Stimulated activated naive B cell treated with anti-CD40 and anti-IgM and Interleukin-4, amounts not matched to agents 10 μg/mL and 1 μg/mL and 100 μg/mL, for 72 hours (primary cell): ENCODE measurements at regions not wholly inside any gene's neighbourhood (a gene's known extent, or its start where the extent isn't known, plus 50 kb on each side); places are given as distances from the start of the nearest gene placed in this dataset.
"Not testable (repeated sequence)": the region's sequence is repeated elsewhere in the genome, so short reads cannot be mapped to it uniquely, and the experiment has no call there.

ENCODE experiments used
- ATAC-seq, 2 donors: fragments of 150-1000 bp; cut with Tn5 transposase; replicated peaks; 2 replicates each; pipeline ENCODE4 v1.10.0; 2021; ENCODE audit warnings: moderate library complexity in 1 of 2
- DNase-seq: peaks from one replicate; pipeline ENCODE4 v3.0.0; 2021
- H3K27ac Mint-ChIP-seq: one replicate; pipeline ENCODE4 v1.8.0; 2022; ENCODE audit warnings: mild to moderate bottlenecking, mixed read lengths
- H3K27me3 Mint-ChIP-seq, 2 donors: one replicate each; pipeline ENCODE4 v1.8.0; 2022; ENCODE audit warnings: mixed read lengths in 2 of 2
- H3K36me3 Mint-ChIP-seq, 2 donors: one replicate each; pipeline ENCODE4 v1.8.0; 2022; ENCODE audit warnings: mixed read lengths in 2 of 2, mild to moderate bottlenecking in 1 of 2
- H3K4me1 Mint-ChIP-seq, 2 donors: one replicate each; pipeline ENCODE4 v1.8.0; 2022; ENCODE audit warnings: mixed read lengths in 2 of 2, mild to moderate bottlenecking in 1 of 2
- H3K4me3 Mint-ChIP-seq, 2 donors: one replicate each; pipeline ENCODE4 v1.8.0; 2022; ENCODE audit warnings: mild to moderate bottlenecking in 2 of 2, mixed read lengths in 2 of 2, moderate library complexity in 1 of 2
- H3K9me3 Mint-ChIP-seq, 2 donors: one replicate each; pipeline ENCODE4 v1.8.0; 2022; ENCODE audit warnings: mixed read lengths in 2 of 2, mild to moderate bottlenecking in 1 of 2

DNA sequence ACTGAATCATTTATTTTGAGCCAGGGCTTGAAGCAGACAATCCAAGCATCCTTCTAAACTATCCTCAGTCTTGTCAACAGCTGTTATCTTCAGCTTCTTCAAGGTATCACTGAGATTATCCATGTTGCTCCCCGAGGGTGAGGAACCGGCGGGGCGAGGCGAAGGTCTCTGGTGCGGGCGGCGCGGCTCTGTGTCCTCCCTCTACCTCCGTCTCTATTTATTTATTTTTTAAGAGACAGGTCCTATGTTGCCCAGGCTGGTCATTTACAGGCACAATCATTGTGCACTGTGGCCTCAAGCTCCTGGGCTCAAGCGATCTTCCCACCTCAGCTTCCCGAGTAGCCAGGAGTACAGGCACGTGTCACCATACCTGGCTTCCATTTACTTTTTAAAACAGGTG lies 130.0 kb downstream of the SRGAP2 start:
- DNase-seq, H3K27me3 Mint-ChIP-seq, H3K36me3 Mint-ChIP-seq, H3K27ac Mint-ChIP-seq, H3K4me1 Mint-ChIP-seq, H3K9me3 Mint-ChIP-seq, H3K4me3 Mint-ChIP-seq, ATAC-seq: not testable (repeated sequence)

DNA sequence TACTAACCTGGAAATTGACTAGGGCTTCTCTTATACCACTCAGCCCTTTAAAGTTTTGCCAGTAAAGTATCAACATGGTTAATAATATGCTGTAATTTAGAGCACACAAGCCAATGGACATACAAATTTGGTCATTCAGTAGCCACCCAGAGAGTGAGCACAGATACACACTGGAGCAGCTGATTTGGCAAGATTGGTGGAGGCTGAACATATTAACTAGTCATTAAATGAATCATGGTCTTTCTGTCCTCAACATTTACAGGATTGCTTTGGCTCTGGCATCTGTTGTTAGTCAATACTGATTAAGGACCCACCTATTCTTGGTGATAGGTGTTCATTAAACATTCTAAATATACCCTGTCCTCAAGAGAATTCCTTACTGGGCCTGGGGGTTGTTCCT lies 130.6 kb downstream of the SRGAP2 start:
- H3K4me3 Mint-ChIP-seq, H3K36me3 Mint-ChIP-seq, H3K27me3 Mint-ChIP-seq, H3K4me1 Mint-ChIP-seq, H3K9me3 Mint-ChIP-seq, ATAC-seq, H3K27ac Mint-ChIP-seq, DNase-seq: not testable (repeated sequence)

DNA sequence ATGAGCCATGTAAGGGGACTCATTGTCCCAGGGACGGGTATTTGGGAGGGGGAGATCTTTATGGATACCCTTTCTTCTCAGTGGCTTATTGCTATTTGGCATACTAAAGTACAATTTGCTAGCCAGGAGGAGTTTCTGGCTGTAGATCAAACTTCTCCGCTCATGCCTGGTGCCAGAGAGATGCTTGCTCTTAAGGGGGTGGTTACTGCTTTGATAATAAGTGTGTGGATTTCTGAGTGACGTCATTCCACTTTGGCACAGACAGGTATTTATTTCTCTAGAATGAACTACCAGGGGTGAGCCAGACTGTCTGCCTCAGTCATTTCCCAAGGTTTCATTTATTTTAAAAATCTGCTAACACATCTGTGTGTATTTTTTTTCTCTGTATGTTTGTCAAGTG lies 131.1 kb downstream of the SRGAP2 start:
- not testable (repeated sequence) for H3K9me3 Mint-ChIP-seq, H3K27me3 Mint-ChIP-seq, DNase-seq, H3K27ac Mint-ChIP-seq, ATAC-seq, H3K36me3 Mint-ChIP-seq, H3K4me3 Mint-ChIP-seq, H3K4me1 Mint-ChIP-seq

DNA sequence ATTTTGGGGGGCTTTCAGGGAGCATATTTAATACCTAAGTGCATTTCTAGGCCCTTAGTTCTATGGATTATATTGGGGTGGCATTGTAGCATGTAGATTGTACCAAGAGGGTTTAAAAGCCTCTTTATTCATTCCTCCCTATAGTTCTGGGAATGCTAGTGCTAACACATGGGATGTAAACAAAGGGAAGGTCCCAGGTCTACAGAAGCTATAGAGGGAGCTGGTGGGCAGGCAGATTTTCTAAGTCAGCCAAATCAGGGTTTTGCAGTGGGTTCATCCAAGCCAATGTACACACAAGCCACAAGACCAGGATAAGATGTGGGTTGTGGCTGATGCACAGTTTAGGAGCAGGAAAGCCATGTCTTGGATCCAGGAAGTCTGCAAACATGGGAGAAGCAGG lies 131.8 kb downstream of the SRGAP2 start:
- not testable (repeated sequence) for H3K27me3 Mint-ChIP-seq, H3K27ac Mint-ChIP-seq, H3K4me3 Mint-ChIP-seq, H3K4me1 Mint-ChIP-seq, H3K36me3 Mint-ChIP-seq, DNase-seq, H3K9me3 Mint-ChIP-seq, ATAC-seq

DNA sequence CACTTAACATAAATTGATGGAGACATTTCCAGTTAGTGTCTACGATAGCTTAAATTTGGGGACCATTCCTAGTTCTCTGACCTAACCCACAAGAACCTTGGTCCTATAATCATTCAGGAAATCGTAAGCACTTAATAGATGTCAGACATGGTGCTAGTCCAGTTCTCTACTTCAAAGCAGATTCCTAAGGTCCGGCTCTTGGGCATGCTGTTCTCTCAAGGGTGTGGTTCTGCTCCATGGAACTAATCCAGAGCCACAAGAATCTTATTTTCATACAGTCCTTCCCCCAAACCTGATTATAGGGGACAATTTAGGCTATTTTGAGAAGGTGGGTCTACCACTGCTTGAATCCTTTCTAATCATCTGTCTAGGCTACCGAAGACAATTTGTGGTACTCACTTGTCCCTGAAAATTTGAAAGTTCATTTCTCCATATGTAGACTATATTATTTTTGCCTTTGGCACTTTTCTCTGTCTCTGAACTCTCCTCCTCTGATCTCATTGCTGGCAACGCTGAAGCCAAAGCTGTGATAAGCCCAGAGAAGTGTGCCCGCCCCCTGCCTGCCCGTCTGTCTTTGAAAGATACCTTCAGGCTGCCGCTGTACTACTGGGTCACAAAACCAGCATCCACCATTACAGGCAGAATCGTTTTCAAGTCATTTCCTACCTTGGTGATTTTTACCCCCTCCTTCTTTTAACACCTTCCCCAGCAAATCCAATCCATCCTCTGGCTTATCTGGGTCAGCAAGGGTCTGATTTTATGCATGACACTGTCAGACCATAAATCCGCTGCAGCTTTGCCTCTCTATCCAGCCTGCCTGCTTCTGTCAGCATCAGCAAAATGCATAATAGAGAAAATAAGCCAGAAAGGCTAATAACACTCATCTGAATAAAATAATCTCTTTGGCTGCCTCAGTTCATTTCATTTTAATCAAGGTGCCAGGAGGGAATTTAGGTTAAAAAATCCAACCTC lies 132.8 kb downstream of the SRGAP2 start:
- not testable (repeated sequence) for H3K9me3 Mint-ChIP-seq, H3K4me3 Mint-ChIP-seq, H3K4me1 Mint-ChIP-seq, ATAC-seq, H3K27ac Mint-ChIP-seq, H3K27me3 Mint-ChIP-seq, DNase-seq, H3K36me3 Mint-ChIP-seq

DNA sequence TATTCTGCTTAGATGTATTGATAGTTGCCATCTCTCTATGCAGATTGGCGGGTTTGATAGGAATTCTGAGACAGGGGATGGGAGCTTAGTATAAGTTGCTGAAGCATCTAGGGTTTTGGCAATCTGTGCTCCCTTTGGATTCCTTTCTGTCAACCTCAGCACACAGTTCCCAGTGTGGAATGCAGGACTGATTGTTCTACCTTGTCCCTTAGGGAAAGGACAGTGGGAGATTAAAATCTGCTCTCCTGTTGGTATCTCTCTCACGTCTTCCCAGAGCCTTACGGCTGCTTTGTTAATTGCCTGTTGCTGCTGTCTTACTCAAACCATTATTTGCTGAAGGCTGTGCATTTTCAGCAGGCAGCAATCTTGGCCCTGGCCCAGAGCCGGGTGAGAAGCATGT lies 133.3 kb upstream of the IKBKE start:
- H3K9me3 Mint-ChIP-seq, H3K27ac Mint-ChIP-seq, H3K4me1 Mint-ChIP-seq, DNase-seq, ATAC-seq, H3K4me3 Mint-ChIP-seq, H3K27me3 Mint-ChIP-seq, H3K36me3 Mint-ChIP-seq: not testable (repeated sequence)

DNA sequence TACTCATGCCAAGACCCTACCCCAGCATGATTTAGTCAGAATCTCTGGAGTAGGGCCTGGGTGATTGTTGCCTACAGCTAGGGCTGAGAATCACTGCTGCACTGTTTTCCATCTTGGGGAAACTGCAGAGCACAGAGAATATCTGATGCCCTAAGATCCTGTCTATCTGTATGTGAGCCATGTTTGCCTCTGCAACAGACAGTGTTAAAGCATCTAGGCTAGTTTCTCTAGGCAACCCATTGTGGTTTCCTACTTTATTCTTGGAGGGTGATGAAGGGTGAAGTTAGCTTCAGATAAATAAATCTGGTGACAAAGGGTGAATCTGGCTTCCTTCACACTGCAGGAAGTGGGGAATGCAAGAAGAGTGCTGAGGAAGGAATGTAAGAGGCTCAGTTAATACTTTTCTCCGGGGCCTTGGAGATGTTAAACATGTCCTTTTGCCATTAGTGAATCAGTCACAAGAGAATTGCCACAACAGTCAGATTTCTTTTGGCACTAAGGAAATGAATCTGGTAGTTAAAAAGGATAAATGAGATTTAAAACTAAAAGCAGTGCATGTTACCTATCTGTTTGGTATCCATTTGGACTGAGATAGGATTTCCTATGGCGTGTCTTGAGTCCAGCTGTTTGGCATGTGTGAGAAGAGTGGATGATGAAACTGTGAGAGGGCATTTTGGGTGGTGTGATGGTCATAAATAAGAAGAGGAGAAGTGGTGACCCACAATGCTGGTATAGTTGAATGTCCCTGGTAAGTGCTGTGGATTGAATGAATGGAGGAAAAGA lies 119.6 kb upstream of the IKBKE start:
- H3K27ac Mint-ChIP-seq, DNase-seq, H3K4me3 Mint-ChIP-seq, H3K9me3 Mint-ChIP-seq, H3K4me1 Mint-ChIP-seq, H3K36me3 Mint-ChIP-seq, H3K27me3 Mint-ChIP-seq: not testable (repeated sequence)
- peak; percentile 57 to 65 for ATAC-seq

DNA sequence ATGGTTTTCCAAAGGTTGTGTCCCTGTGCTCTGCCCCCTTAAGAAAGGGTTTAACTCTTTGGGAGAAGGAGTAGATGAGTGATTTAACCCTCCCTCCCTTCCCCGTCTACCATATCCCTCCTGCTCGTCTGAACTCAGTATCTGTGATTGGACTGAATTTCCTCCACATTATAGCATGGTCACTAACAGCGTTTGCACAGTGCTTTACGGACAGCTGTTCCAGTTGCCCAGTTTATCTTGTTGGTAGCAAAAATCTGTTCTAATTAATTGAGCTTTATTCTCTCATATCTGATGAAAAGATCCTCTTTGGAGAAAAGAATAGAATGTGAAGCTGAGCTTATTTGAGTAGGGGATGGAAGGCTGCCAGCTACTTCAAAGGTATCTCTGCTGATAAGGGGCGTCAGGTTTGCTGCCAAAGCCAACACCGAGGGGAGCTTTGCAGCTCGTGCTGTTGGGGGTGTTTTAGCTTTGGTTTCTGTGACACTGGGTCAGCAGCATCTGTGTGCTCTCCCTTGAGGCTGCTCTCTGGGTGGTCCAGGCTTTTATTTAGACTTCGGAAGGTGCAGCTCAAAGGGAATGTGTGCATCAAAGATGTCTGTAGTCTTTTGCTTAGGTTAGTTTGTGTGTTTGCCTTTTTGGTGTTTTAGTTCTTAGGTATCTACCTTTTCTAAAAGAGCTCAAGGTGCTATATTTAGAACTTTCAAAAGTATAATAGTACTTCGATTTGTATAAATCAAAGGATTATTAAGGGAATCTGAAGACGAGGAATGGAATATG lies 118.8 kb upstream of the IKBKE start:
- not testable (repeated sequence) for DNase-seq, ATAC-seq, H3K4me3 Mint-ChIP-seq, H3K27me3 Mint-ChIP-seq, H3K9me3 Mint-ChIP-seq, H3K36me3 Mint-ChIP-seq, H3K27ac Mint-ChIP-seq
- peaks cover 4 to 11% of the 10 kb centered on the region in 2 donors for H3K4me1 Mint-ChIP-seq

DNA sequence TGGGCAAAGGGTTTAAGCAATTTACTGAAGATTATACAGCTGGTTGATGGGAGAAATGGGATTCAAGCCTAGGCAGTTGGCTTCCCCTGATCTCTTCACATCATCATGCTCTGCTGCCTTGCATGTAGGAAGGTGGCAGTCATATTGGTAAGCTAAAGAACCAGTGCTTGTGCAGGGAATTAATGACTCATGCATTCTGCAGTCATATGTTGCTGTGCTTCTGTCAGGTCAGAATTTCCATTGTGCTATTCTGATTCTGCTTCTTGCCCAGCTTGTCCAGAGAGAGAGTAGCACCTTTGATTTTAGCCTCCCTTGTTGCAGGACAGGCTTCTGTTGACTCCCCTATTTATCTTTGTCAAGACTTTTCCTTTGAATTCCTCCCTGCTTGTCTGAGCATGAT lies 114.0 kb upstream of the IKBKE start:
- DNase-seq (peak; percentile 36), ATAC-seq (peak; percentile 90 to 91)
- peak overlapping the region; percentile 92 for H3K27ac Mint-ChIP-seq
- not testable (repeated sequence) for H3K9me3 Mint-ChIP-seq, H3K36me3 Mint-ChIP-seq, H3K27me3 Mint-ChIP-seq
- H3K4me1 Mint-ChIP-seq: peaks cover 5 to 16% of the 10 kb centered on the region in 2 donors
- H3K4me3 Mint-ChIP-seq: peak overlapping the region in 1 of 2 donors; percentile 57

DNA sequence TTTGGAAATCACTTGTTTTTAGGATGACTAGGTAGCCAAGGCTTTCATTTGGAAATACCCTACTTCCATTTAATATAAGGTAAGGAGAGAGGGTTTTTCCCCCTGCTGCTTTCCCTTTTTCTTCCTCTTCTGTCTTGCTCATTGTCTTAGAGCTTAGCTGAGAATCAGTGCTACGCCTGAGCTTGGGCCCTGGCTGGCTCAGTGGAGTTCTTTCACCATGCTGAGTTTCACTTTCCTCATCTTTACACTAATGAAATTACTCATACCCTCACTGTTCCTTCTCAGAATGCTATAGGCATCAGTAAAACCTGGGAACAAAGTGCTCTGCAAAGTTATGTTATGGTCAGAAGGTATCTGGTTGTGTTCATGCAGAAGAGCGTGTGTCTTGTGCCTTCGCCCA lies 112.3 kb upstream of the IKBKE start:
- peak; percentile 87 to 88 for ATAC-seq
- not testable (repeated sequence) for H3K27me3 Mint-ChIP-seq, H3K9me3 Mint-ChIP-seq, H3K36me3 Mint-ChIP-seq
- H3K4me1 Mint-ChIP-seq: peaks cover 5 to 16% of the 10 kb centered on the region in 2 donors
- DNase-seq: peak; percentile 53
- peak overlapping the region in 1 of 2 donors; percentile 28 for H3K4me3 Mint-ChIP-seq
- H3K27ac Mint-ChIP-seq: peak overlapping the region; percentile 86

DNA sequence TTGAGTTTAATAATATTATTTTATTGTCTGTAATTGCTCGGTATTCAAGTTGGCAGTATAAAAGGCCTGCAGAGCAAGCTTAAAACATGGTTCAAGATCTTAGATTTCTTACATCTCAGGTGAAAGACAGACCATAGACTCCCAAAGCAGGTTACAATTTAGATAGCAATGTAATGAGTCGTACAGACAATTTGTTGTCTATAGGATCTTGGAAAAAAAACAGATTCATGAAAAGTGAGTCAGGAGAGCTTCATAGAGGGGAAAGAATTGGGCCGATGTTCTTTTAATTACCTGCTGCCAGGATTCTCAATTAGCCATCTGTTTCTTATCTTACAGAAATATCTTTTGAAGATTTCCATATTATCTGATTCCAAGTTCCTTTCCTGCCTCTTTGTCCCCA lies 111.5 kb upstream of the IKBKE start:
- not testable (repeated sequence) for H3K9me3 Mint-ChIP-seq, ATAC-seq, DNase-seq, H3K4me3 Mint-ChIP-seq, H3K27me3 Mint-ChIP-seq, H3K36me3 Mint-ChIP-seq, H3K27ac Mint-ChIP-seq
- peaks cover 5 to 16% of the 10 kb centered on the region in 2 donors for H3K4me1 Mint-ChIP-seq

DNA sequence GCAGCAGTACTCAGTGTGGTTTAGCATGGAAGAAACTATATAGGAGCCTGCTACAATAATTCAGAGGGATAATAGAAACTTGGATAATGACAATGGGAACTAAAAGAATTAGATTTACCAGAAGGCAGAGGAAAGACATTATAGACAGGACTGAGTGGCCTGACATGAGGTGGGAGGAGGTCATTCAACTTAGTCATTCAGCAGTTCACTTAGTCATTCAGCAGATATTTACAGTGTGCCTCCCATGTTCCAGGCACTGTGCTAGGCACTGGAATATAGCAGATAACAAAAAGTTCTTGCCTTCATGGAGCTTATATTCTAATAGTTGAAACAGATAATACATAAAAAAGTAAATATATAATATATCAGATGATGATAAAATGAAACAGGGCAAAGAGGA lies 110.9 kb upstream of the IKBKE start:
- ATAC-seq, H3K9me3 Mint-ChIP-seq, H3K36me3 Mint-ChIP-seq, H3K4me3 Mint-ChIP-seq, H3K27me3 Mint-ChIP-seq, H3K27ac Mint-ChIP-seq, DNase-seq: not testable (repeated sequence)
- H3K4me1 Mint-ChIP-seq: peaks cover 5 to 16% of the 10 kb centered on the region in 2 donors

DNA sequence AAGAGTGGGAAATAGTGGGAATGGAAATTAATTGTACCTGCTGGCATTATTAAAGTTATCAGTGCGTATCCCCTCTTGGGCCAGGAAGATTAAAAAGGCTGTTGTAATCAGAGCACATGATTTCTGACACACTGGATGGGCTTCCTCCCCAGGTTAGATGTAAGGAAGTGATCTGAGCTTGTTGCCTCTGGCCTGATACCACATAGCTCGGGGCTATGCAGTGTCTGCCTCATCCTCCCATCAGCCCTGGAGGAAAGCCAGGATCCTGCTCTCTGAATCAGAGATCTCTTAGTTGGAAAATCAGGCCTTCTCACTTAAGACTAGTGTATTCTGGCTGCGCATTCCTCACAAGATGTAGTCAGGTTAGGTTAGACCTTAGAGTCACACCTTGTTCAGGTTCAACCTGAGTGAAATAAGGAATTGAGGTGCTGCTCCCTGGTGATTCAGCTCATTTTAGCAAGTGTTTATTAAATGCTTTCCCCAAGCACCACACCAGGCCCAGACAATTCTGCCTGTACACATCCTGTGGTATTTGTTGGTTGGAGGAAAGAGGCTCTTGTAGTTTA lies 108.2 kb upstream of the IKBKE start:
- H3K27me3 Mint-ChIP-seq, H3K36me3 Mint-ChIP-seq, ATAC-seq, H3K9me3 Mint-ChIP-seq, DNase-seq, H3K4me1 Mint-ChIP-seq, H3K27ac Mint-ChIP-seq, H3K4me3 Mint-ChIP-seq: not testable (repeated sequence)

DNA sequence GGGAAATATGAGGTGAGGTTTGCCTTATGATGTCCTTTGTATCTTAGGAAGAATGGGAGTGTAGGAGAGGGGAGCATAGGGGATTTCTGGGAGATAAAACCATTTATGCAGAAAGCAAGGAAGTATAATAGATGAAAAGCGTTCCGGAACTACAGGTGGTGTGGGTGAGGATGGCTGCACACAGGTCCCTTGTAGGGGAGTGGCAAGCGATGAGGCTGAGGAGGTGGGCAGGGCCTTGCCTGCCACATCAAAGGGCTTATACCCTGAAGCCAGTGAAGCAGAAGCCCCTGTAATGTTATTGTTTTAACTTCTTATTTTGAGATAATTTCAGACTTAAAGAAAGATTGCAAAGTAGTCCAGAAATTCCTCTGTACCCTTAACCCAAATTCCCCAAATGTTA lies 107.3 kb upstream of the IKBKE start:
- not testable (repeated sequence) for H3K4me3 Mint-ChIP-seq, ATAC-seq, H3K9me3 Mint-ChIP-seq

More for the DNA sequence above, 107.3 kb upstream of the IKBKE start:
- H3K36me3 Mint-ChIP-seq, H3K4me1 Mint-ChIP-seq, H3K27ac Mint-ChIP-seq, H3K27me3 Mint-ChIP-seq, DNase-seq: not testable (repeated sequence)
